ENCODE measurements at regions not wholly inside any gene's neighbourhood (a gene's known extent, or its start where the extent isn't known, plus 50 kb on each side); places are given as distances from the start of the nearest gene placed in this dataset.

- TF ChIP-seq MLLT1 (IDR thresholded peaks at IDR 0.05): no peak
- no peak for TF ChIP-seq ZNF232 (CRISPR knock-in tag; IDR thresholded peaks at IDR 0.05)
- TF ChIP-seq, protein P1, sequence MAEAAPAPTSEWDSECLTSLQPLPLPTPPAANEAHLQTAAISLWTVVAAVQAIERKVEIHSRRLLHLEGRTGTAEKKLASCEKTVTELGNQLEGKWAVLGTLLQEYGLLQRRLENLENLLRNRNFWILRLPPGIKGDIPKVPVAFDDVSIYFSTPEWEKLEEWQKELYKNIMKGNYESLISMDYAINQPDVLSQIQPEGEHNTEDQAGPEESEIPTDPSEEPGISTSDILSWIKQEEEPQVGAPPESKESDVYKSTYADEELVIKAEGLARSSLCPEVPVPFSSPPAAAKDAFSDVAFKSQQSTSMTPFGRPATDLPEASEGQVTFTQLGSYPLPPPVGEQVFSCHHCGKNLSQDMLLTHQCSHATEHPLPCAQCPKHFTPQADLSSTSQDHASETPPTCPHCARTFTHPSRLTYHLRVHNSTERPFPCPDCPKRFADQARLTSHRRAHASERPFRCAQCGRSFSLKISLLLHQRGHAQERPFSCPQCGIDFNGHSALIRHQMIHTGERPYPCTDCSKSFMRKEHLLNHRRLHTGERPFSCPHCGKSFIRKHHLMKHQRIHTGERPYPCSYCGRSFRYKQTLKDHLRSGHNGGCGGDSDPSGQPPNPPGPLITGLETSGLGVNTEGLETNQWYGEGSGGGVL (CRISPR knock-in tag; IDR thresholded peaks at IDR 0.05): no peak
- TF ChIP-seq GABPB2 (CRISPR knock-in tag; conservative IDR thresholded peaks at IDR 0.05): no peak
These were observed 694.4 kb upstream of the POU3F4 start (continued) for GRCh38 chrX:82813671-82814078.

GRCh38 chrX:82816001-82816400, 692.1 kb upstream of the POU3F4 start:
- no peak overlapping the region for H3K27ac ChIP-seq (ENCODE audit: extremely low read depth, low read depth, low read length)
- no peak overlapping the region for H3K4me2 ChIP-seq (ENCODE audit: insufficient read depth, low read length)
- POLR2A ChIA-PET: no interaction called here
- H3K79me2 ChIP-seq (ENCODE audit: control insufficient read depth, insufficient read depth, low read length): no peaks in the 10 kb centered on the region
- H3K9ac ChIP-seq (ENCODE audit: insufficient read depth in 1 of 2, low read depth in 2 of 2, low read length in 2 of 2): no peak overlapping the region
- in situ Hi-C loops (cut with MboI): no loop called here
- no peaks in the 10 kb centered on the region for H3K27me3 ChIP-seq (ENCODE audit: control insufficient read depth in 2 of 2, insufficient read depth in 2 of 2, low read length in 2 of 2)
- CTCF ChIA-PET (ENCODE audit: low intra/inter-chr PET ratio): no interaction called here
- H3K36me3 ChIP-seq (ENCODE audit: control insufficient read depth, insufficient read depth, low read length): no peaks in the 10 kb centered on the region
- no peak for FAIRE-seq
- intact Hi-C loops (cut with micrococcal nuclease): no loop called here
- no peak overlapping the region for H2AFZ ChIP-seq (ENCODE audit: low read depth, low read length)
- no peaks in the 10 kb centered on the region for H4K20me1 ChIP-seq (replicated peaks; ENCODE audit: control insufficient read depth, insufficient read depth, low read length)
- no peak for DNase-seq (ENCODE audit: extremely low read depth in 1 of 4, low spot score in 3 of 4)
- no peaks in the 10 kb centered on the region for H3K9me3 ChIP-seq (replicated peaks; ENCODE audit: control insufficient read depth, insufficient read depth, low read depth, low read length)
- BruUV-seq (replicated peaks): no TSS peak
- 0% methylated on average over 3 of the region's 3 CpGs for WGBS (ENCODE audit: insufficient coverage, low coverage, missing lambda C conversion rate)
- no peak for ATAC-seq
- no peaks in the 10 kb centered on the region for H3K9me1 ChIP-seq (ENCODE audit: control insufficient read depth, insufficient read depth, low read length)
- H3K4me1 ChIP-seq (replicated peaks in 1 of 2; ENCODE audit: control insufficient read depth in 2 of 2, insufficient read depth in 2 of 2, low read length in 2 of 2): no peaks in the 10 kb centered on the region
- H3K4me3 ChIP-seq: no peak overlapping the region
- TF ChIP-seq, protein P2, sequence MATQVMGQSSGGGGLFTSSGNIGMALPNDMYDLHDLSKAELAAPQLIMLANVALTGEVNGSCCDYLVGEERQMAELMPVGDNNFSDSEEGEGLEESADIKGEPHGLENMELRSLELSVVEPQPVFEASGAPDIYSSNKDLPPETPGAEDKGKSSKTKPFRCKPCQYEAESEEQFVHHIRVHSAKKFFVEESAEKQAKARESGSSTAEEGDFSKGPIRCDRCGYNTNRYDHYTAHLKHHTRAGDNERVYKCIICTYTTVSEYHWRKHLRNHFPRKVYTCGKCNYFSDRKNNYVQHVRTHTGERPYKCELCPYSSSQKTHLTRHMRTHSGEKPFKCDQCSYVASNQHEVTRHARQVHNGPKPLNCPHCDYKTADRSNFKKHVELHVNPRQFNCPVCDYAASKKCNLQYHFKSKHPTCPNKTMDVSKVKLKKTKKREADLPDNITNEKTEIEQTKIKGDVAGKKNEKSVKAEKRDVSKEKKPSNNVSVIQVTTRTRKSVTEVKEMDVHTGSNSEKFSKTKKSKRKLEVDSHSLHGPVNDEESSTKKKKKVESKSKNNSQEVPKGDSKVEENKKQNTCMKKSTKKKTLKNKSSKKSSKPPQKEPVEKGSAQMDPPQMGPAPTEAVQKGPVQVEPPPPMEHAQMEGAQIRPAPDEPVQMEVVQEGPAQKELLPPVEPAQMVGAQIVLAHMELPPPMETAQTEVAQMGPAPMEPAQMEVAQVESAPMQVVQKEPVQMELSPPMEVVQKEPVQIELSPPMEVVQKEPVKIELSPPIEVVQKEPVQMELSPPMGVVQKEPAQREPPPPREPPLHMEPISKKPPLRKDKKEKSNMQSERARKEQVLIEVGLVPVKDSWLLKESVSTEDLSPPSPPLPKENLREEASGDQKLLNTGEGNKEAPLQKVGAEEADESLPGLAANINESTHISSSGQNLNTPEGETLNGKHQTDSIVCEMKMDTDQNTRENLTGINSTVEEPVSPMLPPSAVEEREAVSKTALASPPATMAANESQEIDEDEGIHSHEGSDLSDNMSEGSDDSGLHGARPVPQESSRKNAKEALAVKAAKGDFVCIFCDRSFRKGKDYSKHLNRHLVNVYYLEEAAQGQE (IDR thresholded peaks at IDR 0.05; ENCODE audit: borderline replicate concordance): no peak
- TF ChIP-seq, protein P2 (CRISPR knock-in tag; IDR thresholded peaks at IDR 0.05; ENCODE audit: low read depth): no peak
- TF ChIP-seq CTCF (IDR thresholded peaks at IDR 0.05 in 2 of 3, conservative IDR thresholded peaks at IDR 0.05 in 1 of 3; ENCODE audit: insufficient read depth in 2 of 3, low read depth in 1 of 3, low read length in 3 of 3): no peak

All from K562 (cell line).